Type B pancreatic cell (in vitro differentiated cells): ENCODE measurements at regions not wholly inside any gene's neighbourhood (a gene's known extent, or its start where the extent isn't known, plus 50 kb on each side); places are given as distances from the start of the nearest gene placed in this dataset.

Experiments used
- DNase-seq: peaks from one replicate; pipeline ENCODE4 v3.0.0; 2021; ENCODE audit warnings: mixed read lengths; ENCODE audit not compliant: unreplicated experiment; ENCODE audit errors: extremely low spot score
- H3K27ac Mint-ChIP-seq: 2 replicates; pipeline ENCODE4 v1.8.0; 2021; ENCODE audit warnings: mild to moderate bottlenecking, mixed read lengths
- H3K27me3 Mint-ChIP-seq: 2 replicates; pipeline ENCODE4 v1.8.0; 2021; ENCODE audit warnings: mixed read lengths
- H3K36me3 Mint-ChIP-seq: 2 replicates; pipeline ENCODE4 v1.8.0; 2021; ENCODE audit warnings: mixed read lengths
- H3K4me1 Mint-ChIP-seq: one replicate; pipeline ENCODE4 v1.8.0; 2021; ENCODE audit warnings: mixed read lengths; ENCODE audit not compliant: unreplicated experiment
- H3K4me3 Mint-ChIP-seq: 2 replicates; pipeline ENCODE4 v1.8.0; 2021; ENCODE audit warnings: mild to moderate bottlenecking, mixed read lengths
- H3K9me3 Mint-ChIP-seq: 2 replicates; pipeline ENCODE4 v1.8.0; 2021; ENCODE audit warnings: mixed read lengths
- TF ChIP-seq, protein P1 (sequence below): fragments of 200-600 bp; sonication (generic); conservative IDR thresholded peaks from 2 replicates; pipeline ENCODE4 v1.5.0; 2021; ENCODE audit warnings: antibody characterized with exemption, mild to moderate bottlenecking

DNA sequence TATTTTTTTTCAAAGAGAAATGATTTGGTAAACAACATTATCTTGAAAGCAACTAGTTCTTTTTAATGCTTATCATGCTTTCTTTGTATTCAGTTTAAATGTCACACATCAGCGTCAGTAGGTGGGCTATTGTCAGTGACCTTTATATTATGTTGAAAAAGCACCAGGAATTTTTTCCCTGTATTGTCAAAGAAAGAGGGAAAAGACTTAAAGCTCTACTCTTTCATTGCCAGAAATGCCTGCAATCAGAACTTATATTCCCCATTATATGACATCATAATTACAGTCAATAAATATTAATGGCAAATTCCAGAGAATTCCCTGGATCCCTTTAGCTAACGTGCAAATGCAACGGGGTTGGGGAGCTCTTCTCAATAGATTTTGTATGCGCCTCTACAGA is 353.9 kb downstream of the CDH2 start:
- Mint-ChIP-seq H3K4me1 (peaks cover 8% of the 10 kb centered on the region), H3K27me3 (no peaks in the 10 kb centered on the region), H3K9me3 (no peaks in the 10 kb centered on the region), H3K4me3 (no peak overlapping the region), H3K36me3 (no peaks in the 10 kb centered on the region), H3K27ac (no peak overlapping the region)
- TF ChIP-seq, protein P1, sequence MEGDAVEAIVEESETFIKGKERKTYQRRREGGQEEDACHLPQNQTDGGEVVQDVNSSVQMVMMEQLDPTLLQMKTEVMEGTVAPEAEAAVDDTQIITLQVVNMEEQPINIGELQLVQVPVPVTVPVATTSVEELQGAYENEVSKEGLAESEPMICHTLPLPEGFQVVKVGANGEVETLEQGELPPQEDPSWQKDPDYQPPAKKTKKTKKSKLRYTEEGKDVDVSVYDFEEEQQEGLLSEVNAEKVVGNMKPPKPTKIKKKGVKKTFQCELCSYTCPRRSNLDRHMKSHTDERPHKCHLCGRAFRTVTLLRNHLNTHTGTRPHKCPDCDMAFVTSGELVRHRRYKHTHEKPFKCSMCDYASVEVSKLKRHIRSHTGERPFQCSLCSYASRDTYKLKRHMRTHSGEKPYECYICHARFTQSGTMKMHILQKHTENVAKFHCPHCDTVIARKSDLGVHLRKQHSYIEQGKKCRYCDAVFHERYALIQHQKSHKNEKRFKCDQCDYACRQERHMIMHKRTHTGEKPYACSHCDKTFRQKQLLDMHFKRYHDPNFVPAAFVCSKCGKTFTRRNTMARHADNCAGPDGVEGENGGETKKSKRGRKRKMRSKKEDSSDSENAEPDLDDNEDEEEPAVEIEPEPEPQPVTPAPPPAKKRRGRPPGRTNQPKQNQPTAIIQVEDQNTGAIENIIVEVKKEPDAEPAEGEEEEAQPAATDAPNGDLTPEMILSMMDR: no peak
- DNase-seq: no peak

DNA sequence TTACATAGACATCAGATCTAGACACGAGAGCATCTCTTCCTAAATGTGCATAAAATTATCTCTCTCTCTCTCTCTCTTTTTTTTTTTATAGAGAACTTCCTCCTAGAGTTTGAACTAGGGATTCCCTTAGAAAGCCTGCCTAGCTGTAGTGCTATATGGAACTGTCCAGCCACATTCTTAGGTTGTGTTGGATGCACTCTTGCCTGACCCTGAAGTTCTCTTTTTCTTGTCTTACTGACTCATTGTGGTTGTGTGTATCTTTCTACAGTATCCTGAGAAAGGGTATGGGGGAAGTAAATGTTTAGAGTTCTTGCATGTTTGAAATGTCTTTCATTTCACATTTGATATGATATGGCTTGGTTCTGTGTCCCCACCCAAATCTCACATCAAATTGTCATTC is 368.2 kb downstream of the CDH2 start:
- Mint-ChIP-seq H3K9me3 (peaks cover 5% of the 10 kb centered on the region), H3K4me1 (no peaks in the 10 kb centered on the region), H3K27ac (no peak overlapping the region), H3K27me3 (no peaks in the 10 kb centered on the region), H3K36me3 (no peaks in the 10 kb centered on the region), H3K4me3 (no peak overlapping the region)
- DNase-seq: no peak
- TF ChIP-seq, protein P1: no peak

DNA sequence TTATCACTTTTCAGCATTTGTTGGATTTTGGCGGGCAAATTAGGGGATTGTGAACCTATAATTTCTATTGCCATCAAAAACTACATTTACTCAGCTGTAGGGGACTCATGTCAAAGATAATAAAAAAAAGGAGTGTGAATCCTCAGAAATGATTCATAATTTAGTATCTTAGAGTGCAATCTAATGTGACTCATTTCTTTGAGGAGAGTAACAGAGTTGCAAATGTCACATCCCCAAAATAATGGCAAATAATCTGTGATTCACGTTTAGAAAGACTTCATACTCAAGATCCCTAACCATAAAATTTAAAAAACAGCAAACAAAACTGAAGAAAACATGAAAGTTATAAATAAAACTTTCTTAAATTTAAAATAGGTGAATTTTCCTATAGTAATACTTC is 373.0 kb downstream of the CDH2 start:
- no peak for DNase-seq

GRCh38 chr18:27797484-27797883 is 379.4 kb downstream of the CDH2 start:
- Mint-ChIP-seq H3K36me3 (no peaks in the 10 kb centered on the region), H3K27me3 (no peaks in the 10 kb centered on the region), H3K27ac (no peak overlapping the region), H3K4me3 (no peak overlapping the region), H3K9me3 (no peaks in the 10 kb centered on the region), H3K4me1 (peaks cover 11% of the 10 kb centered on the region)
- DNase-seq: no peak
- TF ChIP-seq, protein P1: no peak

More for the DNA sequence above, 373.0 kb downstream of the CDH2 start:
- TF ChIP-seq, protein P1: no peak
- Mint-ChIP-seq H3K4me1 (no peaks in the 10 kb centered on the region), H3K36me3 (no peaks in the 10 kb centered on the region), H3K27me3 (no peaks in the 10 kb centered on the region), H3K27ac (no peak overlapping the region), H3K9me3 (peaks cover 3% of the 10 kb centered on the region), H3K4me3 (no peak overlapping the region)

- Mint-ChIP-seq H3K27ac (no peak overlapping the region), H3K9me3 (no peaks in the 10 kb centered on the region), H3K27me3 (no peaks in the 10 kb centered on the region), H3K4me1 (peaks cover 15% of the 10 kb centered on the region), H3K36me3 (no peaks in the 10 kb centered on the region), H3K4me3 (no peak overlapping the region)
- TF ChIP-seq, protein P1: no peak
- no peak for DNase-seq
Observed at GRCh38 chr18:27794181-27794926, 382.6 kb downstream of the CDH2 start.
